ENCODE measurements at regions not wholly inside any gene's neighbourhood (a gene's known extent, or its start where the extent isn't known, plus 50 kb on each side); places are given as distances from the start of the nearest gene placed in this dataset.

GRCh38 chr4:128461291-128462102 lies 173.9 kb upstream of the PGRMC2 start:
- no peaks in the 10 kb centered on the region for H3K27me3 ChIP-seq (ENCODE audit: control insufficient read depth, insufficient read depth, low read length)
- no peaks in the 10 kb centered on the region for H3K36me3 ChIP-seq (ENCODE audit: control insufficient read depth, low read depth, low read length)
- no peak overlapping the region for H3K9ac ChIP-seq (ENCODE audit: low read length)
- H3K27ac ChIP-seq (ENCODE audit: low read length) = no peak overlapping the region
- peaks cover 12% of the 10 kb centered on the region for H3K4me1 ChIP-seq (ENCODE audit: control insufficient read depth, low read depth, low read length)
- H3K4me3 ChIP-seq (ENCODE audit: low read length) = no peak overlapping the region
- H3K9me3 ChIP-seq (ENCODE audit: control insufficient read depth, low read depth, low read length) = no peaks in the 10 kb centered on the region

- Histone ChIP-seq H3K27ac (ENCODE audit: low read length) (no peak overlapping the region), H3K27me3 (ENCODE audit: control insufficient read depth, insufficient read depth, low read length) (no peaks in the 10 kb centered on the region), H3K4me1 (ENCODE audit: control insufficient read depth, low read depth, low read length) (peaks cover 12% of the 10 kb centered on the region), H3K36me3 (ENCODE audit: control insufficient read depth, low read depth, low read length) (no peaks in the 10 kb centered on the region), H3K4me3 (ENCODE audit: low read length) (no peak overlapping the region), H3K9me3 (ENCODE audit: control insufficient read depth, low read depth, low read length) (no peaks in the 10 kb centered on the region), H3K9ac (ENCODE audit: low read length) (no peak overlapping the region)
Measured at GRCh38 chr4:128459547-128459946, 171.9 kb upstream of the PGRMC2 start.

- H3K36me3 ChIP-seq (ENCODE audit: control insufficient read depth, low read depth, low read length) = no peaks in the 10 kb centered on the region
- H3K27me3 ChIP-seq (ENCODE audit: control insufficient read depth, insufficient read depth, low read length) = no peaks in the 10 kb centered on the region
Measured at GRCh38 chr4:128458816-128459215, 171.2 kb upstream of the PGRMC2 start.

GRCh38 chr4:128457726-128458125 lies 170.1 kb upstream of the PGRMC2 start:
- Histone ChIP-seq H3K9ac (ENCODE audit: low read length) (no peak overlapping the region), H3K4me3 (ENCODE audit: low read length) (no peak overlapping the region), H3K27me3 (ENCODE audit: control insufficient read depth, insufficient read depth, low read length) (no peaks in the 10 kb centered on the region), H3K27ac (ENCODE audit: low read length) (no peak overlapping the region), H3K9me3 (ENCODE audit: control insufficient read depth, low read depth, low read length) (no peaks in the 10 kb centered on the region), H3K36me3 (ENCODE audit: control insufficient read depth, low read depth, low read length) (no peaks in the 10 kb centered on the region), H3K4me1 (ENCODE audit: control insufficient read depth, low read depth, low read length) (peaks cover 15% of the 10 kb centered on the region)

More at GRCh38 chr4:128458816-128459215, 171.2 kb upstream of the PGRMC2 start:
- Histone ChIP-seq H3K9me3 (ENCODE audit: control insufficient read depth, low read depth, low read length) (no peaks in the 10 kb centered on the region), H3K4me1 (ENCODE audit: control insufficient read depth, low read depth, low read length) (peaks cover 15% of the 10 kb centered on the region), H3K27ac (ENCODE audit: low read length) (no peak overlapping the region), H3K4me3 (ENCODE audit: low read length) (no peak overlapping the region), H3K9ac (ENCODE audit: low read length) (no peak overlapping the region)

- Histone ChIP-seq H3K4me3 (ENCODE audit: low read length) (no peak overlapping the region), H3K27me3 (ENCODE audit: control insufficient read depth, insufficient read depth, low read length) (no peaks in the 10 kb centered on the region), H3K9me3 (ENCODE audit: control insufficient read depth, low read depth, low read length) (no peaks in the 10 kb centered on the region), H3K4me1 (ENCODE audit: control insufficient read depth, low read depth, low read length) (peaks cover 3% of the 10 kb centered on the region), H3K27ac (ENCODE audit: low read length) (no peak overlapping the region), H3K9ac (ENCODE audit: low read length) (no peak overlapping the region), H3K36me3 (ENCODE audit: control insufficient read depth, low read depth, low read length) (no peaks in the 10 kb centered on the region)
Measured at GRCh38 chr4:128456171-128456570, 168.6 kb upstream of the PGRMC2 start.

GRCh38 chr4:128455480-128455879 lies 167.9 kb upstream of the PGRMC2 start:
- Histone ChIP-seq H3K27me3 (ENCODE audit: control insufficient read depth, insufficient read depth, low read length) (no peaks in the 10 kb centered on the region), H3K9me3 (ENCODE audit: control insufficient read depth, low read depth, low read length) (no peaks in the 10 kb centered on the region), H3K4me1 (ENCODE audit: control insufficient read depth, low read depth, low read length) (peaks cover 3% of the 10 kb centered on the region), H3K36me3 (ENCODE audit: control insufficient read depth, low read depth, low read length) (no peaks in the 10 kb centered on the region), H3K9ac (ENCODE audit: low read length) (no peak overlapping the region), H3K27ac (ENCODE audit: low read length) (no peak overlapping the region), H3K4me3 (ENCODE audit: low read length) (no peak overlapping the region)

GRCh38 chr4:128454881-128455280 lies 167.3 kb upstream of the PGRMC2 start:
- H3K36me3 ChIP-seq (ENCODE audit: control insufficient read depth, low read depth, low read length) = no peaks in the 10 kb centered on the region
- H3K27ac ChIP-seq (ENCODE audit: low read length) = no peak overlapping the region
- no peak overlapping the region for H3K4me3 ChIP-seq (ENCODE audit: low read length)
- no peaks in the 10 kb centered on the region for H3K9me3 ChIP-seq (ENCODE audit: control insufficient read depth, low read depth, low read length)
- H3K4me1 ChIP-seq (ENCODE audit: control insufficient read depth, low read depth, low read length) = peaks cover 3% of the 10 kb centered on the region
- no peaks in the 10 kb centered on the region for H3K27me3 ChIP-seq (ENCODE audit: control insufficient read depth, insufficient read depth, low read length)
- no peak overlapping the region for H3K9ac ChIP-seq (ENCODE audit: low read length)

- no peak overlapping the region for H3K27ac ChIP-seq (ENCODE audit: low read length)
Measured at GRCh38 chr4:128454281-128454871, 166.8 kb upstream of the PGRMC2 start.

GRCh38 chr4:128452415-128452814 lies 164.8 kb upstream of the PGRMC2 start:
- Histone ChIP-seq H3K9ac (ENCODE audit: low read length) (no peak overlapping the region), H3K27me3 (ENCODE audit: control insufficient read depth, insufficient read depth, low read length) (no peaks in the 10 kb centered on the region), H3K36me3 (ENCODE audit: control insufficient read depth, low read depth, low read length) (no peaks in the 10 kb centered on the region), H3K4me3 (ENCODE audit: low read length) (no peak overlapping the region), H3K9me3 (ENCODE audit: control insufficient read depth, low read depth, low read length) (no peaks in the 10 kb centered on the region), H3K27ac (ENCODE audit: low read length) (no peak overlapping the region), H3K4me1 (ENCODE audit: control insufficient read depth, low read depth, low read length) (peaks cover 3% of the 10 kb centered on the region)

More at GRCh38 chr4:128454281-128454871, 166.8 kb upstream of the PGRMC2 start:
- Histone ChIP-seq H3K4me3 (ENCODE audit: low read length) (no peak overlapping the region), H3K9ac (ENCODE audit: low read length) (no peak overlapping the region), H3K4me1 (ENCODE audit: control insufficient read depth, low read depth, low read length) (peaks cover 3% of the 10 kb centered on the region), H3K27me3 (ENCODE audit: control insufficient read depth, insufficient read depth, low read length) (no peaks in the 10 kb centered on the region), H3K9me3 (ENCODE audit: control insufficient read depth, low read depth, low read length) (no peaks in the 10 kb centered on the region), H3K36me3 (ENCODE audit: control insufficient read depth, low read depth, low read length) (no peaks in the 10 kb centered on the region)

GRCh38 chr4:128451270-128451905 lies 163.8 kb upstream of the PGRMC2 start:
- peaks cover 3% of the 10 kb centered on the region for H3K4me1 ChIP-seq (ENCODE audit: control insufficient read depth, low read depth, low read length)
- no peak overlapping the region for H3K9ac ChIP-seq (ENCODE audit: low read length)
- no peaks in the 10 kb centered on the region for H3K9me3 ChIP-seq (ENCODE audit: control insufficient read depth, low read depth, low read length)
- H3K27ac ChIP-seq (ENCODE audit: low read length) = no peak overlapping the region
- no peaks in the 10 kb centered on the region for H3K36me3 ChIP-seq (ENCODE audit: control insufficient read depth, low read depth, low read length)
- no peak overlapping the region for H3K4me3 ChIP-seq (ENCODE audit: low read length)
- no peaks in the 10 kb centered on the region for H3K27me3 ChIP-seq (ENCODE audit: control insufficient read depth, insufficient read depth, low read length)

GRCh38 chr4:128450326-128451120 lies 162.9 kb upstream of the PGRMC2 start:
- H3K36me3 ChIP-seq (ENCODE audit: control insufficient read depth, low read depth, low read length) = no peaks in the 10 kb centered on the region
- no peak overlapping the region for H3K27ac ChIP-seq (ENCODE audit: low read length)
- no peaks in the 10 kb centered on the region for H3K9me3 ChIP-seq (ENCODE audit: control insufficient read depth, low read depth, low read length)
- no peak overlapping the region for H3K9ac ChIP-seq (ENCODE audit: low read length)
- no peaks in the 10 kb centered on the region for H3K27me3 ChIP-seq (ENCODE audit: control insufficient read depth, insufficient read depth, low read length)
- H3K4me3 ChIP-seq (ENCODE audit: low read length) = no peak overlapping the region
- H3K4me1 ChIP-seq (ENCODE audit: control insufficient read depth, low read depth, low read length) = peaks cover 3% of the 10 kb centered on the region
